ENCODE measurements at regions not wholly inside any gene's neighbourhood (a gene's known extent, or its start where the extent isn't known, plus 50 kb on each side); places are given as distances from the start of the nearest gene placed in this dataset.

GRCh38 chr10:10798864-10799192 lies 218.8 kb upstream of the CELF2 start:
- TF ChIP-seq CTCF (IDR thresholded peaks at IDR 0.05; ENCODE audit: low read length) (no peak), EZH2 (IDR thresholded peaks at IDR 0.05; ENCODE audit: borderline replicate concordance, low read length) (no peak)
